ENCODE measurements at regions not wholly inside any gene's neighbourhood (a gene's known extent, or its start where the extent isn't known, plus 50 kb on each side); places are given as distances from the start of the nearest gene placed in this dataset.
"Not testable (repeated sequence)": the region's sequence is repeated elsewhere in the genome, so short reads cannot be mapped to it uniquely, and the experiment has no call there.

DNA sequence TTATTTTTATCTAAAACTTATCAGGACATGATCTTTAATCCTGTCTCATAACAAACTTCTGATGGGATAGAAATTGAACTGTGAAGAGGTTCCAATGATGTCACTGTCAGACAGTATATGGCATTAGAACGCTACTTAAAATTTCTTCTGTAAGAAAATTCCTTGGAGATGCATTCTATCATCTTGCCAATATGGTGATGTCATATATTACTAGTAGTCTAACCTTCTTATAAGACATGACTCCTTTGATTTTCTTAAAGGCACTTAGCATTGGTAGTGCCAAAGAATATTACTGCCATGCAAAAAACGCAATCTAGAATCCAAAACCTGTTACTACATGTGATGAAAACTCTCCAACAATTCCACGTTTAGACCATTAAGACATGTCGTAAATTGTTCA, 131.1 kb downstream of the SLC25A46 start:
- DNase-seq (ENCODE audit: low read depth, low spot score) = no peak

DNA sequence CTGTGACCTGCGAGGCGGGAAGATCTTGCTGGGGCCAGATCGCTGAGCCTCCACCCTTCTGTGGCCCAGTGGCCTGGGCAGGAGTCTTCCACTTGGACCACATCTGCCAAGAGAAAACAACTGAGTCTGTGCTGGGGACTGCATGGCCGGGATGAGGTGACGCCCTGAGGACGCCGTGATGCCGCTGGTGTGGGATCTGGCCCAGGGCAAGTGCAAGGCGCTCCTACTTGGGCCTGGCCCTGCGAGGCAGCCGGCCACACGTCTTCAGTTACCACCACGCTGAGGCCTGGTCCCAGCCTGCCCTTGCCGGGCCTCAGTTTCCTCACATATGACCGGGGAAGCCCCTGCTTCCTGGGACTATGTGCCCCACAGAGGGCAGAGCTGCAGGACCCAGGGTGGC, 133.4 kb downstream of the SLC25A46 start:
- DNase-seq (ENCODE audit: low read depth, low spot score) = no peak

DNA sequence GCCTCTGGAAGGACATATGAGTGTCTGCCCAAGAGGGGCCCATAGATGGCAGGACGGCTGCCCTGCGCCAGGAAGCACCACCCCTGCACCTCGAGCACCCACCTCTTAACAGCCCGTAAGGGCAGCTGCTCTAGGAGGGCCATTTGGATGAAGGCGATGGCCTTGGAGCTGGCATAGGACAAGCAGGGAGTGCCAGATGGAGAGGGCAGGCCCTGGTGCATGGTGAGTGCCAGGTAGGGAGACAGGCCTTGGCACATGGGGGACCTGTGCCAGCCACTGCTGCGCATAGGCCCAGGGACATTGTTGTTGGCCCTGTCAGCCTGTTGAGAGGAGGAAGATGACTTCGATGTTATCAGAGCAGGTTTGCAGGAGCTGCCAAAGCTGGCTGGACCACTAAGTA, 134.2 kb downstream of the SLC25A46 start:
- no peak for DNase-seq (ENCODE audit: low read depth, low spot score)

DNA sequence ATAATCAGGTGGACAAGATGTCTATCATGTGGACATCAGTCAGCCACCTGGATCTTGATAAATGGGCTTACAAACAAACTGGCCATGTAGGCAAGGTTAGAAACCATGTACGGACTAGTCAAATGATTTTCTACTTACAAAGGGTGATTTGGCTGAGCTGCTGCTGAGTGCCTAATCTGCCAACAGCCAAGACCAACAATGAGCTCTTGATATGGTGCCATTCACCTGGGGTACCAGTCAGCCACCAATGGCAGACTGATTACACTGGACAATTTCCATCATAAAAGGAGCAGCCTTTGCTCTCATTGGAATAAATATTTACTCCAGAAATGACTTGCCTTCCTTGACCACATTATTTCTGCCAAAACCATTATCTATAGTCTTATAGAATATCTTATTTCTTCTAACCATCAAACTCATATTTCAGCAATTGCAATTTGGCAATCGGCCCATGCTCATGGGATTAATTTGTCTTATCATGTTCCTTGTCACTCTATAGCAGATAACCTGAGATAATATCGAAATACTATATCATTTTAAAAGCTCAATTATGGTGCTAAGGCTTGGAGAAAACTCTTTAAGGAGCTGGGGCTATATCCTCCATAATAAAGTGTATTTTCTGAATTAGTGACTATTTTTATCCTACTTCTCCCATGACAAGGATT, 135.1 kb downstream of the SLC25A46 start:
- no peak for DNase-seq (ENCODE audit: low read depth, low spot score)

DNA sequence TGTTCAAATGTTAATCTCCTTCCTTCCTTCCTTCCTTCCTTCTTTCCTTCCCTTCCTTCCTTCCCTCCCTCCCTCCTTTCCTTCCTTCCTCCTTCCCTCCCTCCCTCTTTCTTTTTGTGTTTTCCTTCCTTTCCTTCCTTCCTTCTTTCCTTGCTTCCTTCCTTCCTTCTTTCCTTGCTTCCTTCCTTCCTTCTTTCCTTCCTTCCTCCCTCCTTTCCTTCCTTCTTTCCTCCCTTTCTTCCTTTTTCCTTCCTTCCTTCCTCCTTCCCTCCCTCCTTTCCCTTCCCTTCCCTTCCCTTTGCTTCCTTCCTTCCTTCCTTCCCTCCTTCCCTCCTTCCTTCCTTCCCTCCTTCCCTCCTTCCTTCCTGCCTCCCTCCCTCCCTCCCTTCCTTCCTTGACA, 136.3 kb downstream of the SLC25A46 start:
- not testable (repeated sequence) for DNase-seq (ENCODE audit: low read depth, low spot score)

DNA sequence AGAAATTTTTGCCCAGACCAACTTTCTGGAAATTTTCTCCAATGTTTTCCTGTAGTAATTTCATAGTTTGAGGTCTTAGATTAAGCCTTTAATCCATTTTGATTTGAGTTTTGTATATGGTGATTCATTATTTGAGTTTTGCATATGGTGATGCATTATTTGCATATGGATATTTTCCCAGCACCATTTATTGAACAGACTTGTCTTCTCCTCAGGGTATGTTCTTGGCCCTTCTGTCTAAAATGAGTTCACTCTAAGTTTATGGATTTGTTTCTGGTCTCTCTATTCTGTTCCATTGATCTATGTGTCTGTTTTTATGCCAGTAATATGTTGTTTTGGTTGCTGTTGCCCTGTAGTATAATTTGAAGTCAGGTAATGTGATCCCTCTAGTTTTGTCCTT, 139.3 kb downstream of the SLC25A46 start:
- DNase-seq (ENCODE audit: low read depth, low spot score) = no peak

DNA sequence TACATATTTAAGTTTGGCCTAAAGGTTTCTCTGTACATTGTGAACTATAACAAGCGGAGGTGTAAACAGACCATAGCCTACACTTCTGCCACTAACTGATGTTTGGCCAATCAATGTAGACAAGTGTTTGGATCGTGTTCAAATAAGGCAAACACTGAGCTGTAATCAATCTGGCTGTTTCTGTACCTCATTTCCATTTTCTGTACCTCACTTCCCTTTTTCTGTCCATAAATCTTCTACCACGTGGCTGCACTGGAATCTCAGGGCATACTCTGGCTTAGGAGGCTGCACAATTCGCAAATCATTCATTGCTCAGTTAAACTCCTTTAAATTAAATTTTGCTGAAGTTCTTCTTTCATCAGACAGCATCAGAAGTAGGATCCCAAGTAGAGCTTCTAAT, 140.9 kb downstream of the SLC25A46 start:
- no peak for DNase-seq (ENCODE audit: low read depth, low spot score)

DNA sequence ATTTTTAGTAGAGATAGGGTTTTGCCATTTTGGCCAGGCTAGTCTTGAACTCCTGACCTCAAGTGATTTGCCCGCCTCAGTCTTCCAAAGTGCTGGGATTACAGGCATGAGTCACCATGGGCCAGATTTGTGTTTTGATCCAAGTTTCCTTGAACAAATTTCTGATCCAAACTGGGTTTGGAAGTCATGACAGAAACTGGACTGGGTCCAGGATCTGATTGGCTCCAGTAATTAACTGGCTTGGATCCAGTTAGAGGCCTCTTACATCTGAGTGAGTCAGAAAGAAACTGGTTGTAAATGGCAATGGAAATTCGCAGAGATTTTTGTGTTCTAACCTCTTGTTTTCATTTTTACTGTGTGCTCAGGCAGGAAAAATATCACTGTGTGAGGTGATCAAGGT, 141.6 kb downstream of the SLC25A46 start:
- DNase-seq (ENCODE audit: low read depth, low spot score) = peak; percentile 16

DNA sequence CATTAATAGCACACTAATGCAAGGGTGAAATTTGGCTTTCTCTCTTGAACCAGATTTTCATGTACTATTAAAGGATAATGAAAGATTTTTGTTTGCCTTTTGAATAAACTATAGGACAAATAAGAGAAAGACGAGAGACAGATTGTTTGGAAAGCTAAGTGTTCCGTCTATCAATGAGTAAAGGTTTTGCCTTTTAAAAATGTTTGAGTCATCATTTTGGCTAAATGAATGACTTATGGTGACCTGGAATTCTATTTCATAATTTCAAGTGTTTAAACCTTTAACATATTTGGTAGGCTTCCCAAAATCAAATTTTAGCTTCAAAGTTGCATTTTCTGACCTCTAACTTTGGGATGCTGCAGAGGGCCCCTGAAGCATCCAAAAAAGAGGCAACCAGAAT, 145.2 kb downstream of the SLC25A46 start:
- no peak for DNase-seq (ENCODE audit: low read depth, low spot score)

DNA sequence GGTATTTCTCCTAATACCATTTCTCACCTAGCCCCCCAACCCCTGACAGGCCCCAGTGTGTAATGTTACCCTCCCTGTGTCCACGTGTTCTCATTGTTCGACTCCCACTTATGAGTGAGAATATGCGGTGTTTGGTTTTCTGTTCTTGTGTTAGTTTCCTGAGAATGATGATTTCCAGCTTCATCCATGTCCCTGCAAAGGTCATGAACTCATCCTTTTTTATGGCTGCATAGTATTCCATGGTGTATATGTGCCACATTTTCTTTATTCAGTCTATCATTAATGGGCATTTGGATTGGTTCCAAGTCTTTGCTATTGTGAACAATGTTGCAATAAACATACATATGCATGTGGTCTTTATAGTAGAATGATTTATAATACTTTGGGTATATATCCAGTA, 148.4 kb downstream of the SLC25A46 start:
- DNase-seq (ENCODE audit: low read depth, low spot score) = not testable (repeated sequence)

DNA sequence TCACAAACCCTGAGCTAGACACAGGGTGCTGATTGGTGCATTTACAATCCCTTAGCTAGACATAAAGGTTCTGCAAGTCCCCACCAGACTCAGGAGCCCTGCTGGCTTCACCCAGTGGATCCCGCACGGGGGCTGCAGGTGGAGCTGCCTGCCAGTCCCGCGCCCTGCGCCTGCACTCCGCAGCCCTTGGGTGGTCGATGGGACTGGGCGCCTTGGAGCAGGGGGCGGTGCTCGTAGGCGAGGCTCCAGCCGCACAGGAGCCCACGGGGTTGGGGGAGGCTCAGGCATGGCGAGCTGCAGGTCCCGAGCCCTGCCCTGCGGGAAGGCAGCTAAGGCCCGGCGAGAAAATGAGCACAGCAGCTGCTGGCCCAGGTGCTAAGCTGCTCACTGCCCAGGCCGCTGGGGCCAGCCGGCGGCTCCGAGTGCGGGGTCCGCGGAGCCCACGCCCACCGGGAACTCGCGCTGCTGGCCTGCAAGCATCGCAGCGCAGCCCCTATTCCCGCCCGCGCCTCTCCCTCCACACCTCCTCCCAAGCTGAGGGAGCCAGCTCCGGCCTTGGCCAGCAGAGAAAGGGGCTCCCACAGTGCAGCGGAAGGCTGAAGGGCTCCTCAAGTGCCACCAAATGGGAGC, 155.2 kb downstream of the SLC25A46 start:
- not testable (repeated sequence) for DNase-seq (ENCODE audit: low read depth, low spot score)

DNA sequence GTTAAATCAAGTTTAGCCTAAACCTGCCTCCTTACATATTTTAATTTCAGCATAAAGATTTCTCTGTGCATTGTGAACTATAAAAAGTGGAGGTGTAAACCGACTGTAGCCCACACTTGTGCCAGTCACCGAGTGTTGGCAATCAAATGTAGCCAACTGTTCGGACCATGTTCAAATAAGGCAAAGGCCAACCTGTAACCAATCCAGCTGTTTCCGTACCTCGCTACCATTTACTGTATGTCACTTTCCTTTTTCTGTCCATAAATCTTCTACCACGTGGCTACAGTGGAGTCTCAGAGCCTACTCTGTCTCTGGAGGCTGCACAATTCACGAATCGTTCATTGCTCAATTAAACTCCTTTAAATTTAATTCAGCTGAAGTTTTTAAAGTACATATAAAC, 156.0 kb downstream of the SLC25A46 start:
- no peak for DNase-seq (ENCODE audit: low read depth, low spot score)

DNA sequence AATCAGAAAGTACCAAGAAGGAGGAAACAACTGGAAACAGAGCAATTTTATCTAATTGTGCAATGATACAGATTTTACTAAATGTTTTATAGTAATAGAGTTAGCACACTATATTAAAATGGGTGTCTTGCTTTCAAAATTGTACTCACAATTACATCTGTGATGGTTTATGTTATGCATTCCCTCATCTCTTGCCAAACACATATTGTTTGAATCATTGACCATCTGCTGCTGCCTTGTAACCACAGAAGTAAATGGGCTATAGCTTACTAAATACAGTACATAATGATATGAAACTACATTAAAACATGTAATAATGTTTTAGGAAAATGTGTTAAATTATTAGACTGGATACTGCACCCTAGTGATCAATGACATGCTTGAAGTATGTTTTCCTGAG, 158.1 kb downstream of the SLC25A46 start:
- no peak for DNase-seq (ENCODE audit: low read depth, low spot score)

DNA sequence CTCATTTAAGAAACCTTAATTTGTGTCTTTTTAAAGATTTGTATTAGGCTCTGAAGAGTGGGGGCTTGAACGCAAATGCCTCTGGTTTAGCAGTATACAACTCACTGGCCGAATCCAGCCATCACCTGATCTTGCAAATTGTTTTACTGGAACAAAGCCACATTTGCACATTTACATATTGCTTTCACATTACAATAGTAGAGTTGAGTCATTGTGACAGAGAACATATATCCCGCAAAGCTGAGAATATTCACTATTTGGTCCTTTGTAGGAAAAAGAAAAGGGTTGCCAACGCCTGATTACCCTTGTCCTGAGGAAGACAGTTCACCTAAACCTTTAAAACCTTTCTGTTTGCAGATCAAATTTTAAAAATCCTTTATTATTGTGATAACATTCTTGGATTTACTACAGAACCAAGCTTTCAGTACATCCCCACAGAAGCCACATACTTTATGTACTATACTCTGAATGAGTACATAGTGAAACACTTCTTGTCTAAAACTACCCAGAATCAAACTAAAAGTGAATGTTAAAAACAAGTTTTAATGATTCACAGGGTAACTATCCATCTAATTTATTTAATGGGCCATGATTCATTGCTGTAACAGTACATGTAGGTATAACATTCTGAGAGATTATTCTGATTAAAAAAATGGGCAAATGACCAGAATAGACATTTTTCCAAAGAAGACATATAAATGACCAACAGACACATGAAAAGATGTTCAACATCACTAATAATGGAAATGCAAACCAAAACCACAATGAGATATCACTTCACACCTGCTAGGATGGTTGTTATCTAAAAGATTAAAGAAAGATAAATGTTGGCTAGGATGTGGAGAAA, 161.0 kb downstream of the SLC25A46 start:
- no peak for DNase-seq (ENCODE audit: low read depth, low spot score)

DNA sequence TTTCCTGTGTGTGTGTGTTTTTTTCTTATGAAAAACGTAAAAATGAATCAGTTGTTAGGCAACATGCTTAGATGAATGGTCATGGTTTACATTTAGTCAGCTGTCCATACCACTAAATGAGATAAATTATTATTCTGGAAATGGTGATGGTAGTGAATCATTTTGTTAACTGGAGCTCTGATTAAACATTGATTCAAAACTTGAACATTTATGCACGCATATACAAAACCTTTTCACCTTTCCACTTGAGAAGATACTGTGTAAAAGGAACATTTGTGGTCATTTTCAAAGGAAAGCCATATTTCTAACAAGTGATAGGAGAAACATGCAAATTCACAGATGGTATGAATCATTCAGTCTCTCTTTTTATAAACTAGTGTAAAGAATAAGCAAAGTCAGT, 162.0 kb downstream of the SLC25A46 start:
- DNase-seq (ENCODE audit: low read depth, low spot score) = peak; percentile 66

DNA sequence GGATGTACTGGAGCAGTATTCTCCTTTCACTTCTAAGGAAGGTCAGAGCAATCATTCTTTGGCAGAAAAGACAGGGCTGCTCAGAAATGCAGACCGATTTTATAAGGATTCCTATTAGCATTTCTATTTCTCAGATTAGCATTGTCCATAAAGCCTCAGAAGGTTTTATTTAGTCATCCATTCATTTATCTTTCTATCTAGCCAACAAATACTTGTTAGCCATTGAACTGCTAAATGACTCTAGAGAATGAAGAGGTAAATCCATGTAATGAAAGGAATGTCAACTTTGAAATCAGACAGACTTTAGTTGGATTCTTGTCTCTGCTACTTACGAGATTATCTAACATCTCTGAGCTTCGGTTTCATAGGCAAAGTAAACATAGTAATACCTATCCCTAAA, 165.2 kb downstream of the SLC25A46 start:
- DNase-seq (ENCODE audit: low read depth, low spot score) = no peak

DNA sequence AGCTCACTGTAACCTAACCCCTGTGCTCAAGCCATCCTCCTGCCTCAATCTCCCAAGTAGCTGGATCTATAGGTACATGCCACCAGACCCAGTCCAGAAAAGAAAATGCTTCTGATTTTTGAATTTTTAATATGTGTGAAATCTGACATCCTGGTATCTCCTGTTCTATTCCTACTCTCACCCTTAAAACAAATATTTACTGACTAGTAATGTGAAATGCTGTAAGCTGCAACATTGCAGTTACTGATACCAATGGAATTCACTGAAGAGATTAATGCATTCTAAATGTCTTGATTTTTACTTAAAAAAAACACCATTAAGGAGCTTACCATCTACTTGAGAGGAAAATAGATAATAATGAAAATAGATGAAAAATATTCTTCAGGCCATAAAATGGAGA, 162.7 kb upstream of the TSLP start:
- DNase-seq (ENCODE audit: low read depth, low spot score) = no peak

DNA sequence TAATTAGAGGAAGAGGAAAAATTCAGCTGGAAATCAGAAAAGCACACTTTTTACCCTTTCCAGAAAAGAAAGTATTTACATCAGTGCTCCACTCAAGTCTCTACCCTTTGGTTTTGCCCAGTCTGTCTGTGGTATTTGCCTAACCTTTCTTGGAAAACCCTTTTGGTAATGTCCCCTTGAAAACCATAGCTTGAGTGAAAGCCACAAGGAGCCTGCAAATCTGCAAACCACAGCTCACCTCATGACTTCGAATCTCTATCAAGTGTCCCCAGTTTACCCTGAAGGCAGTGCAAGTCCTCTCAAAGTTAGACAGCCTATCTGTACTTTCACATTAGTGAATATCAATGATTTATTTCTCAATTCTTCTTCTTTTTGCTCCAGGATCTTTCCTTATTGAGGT, 162.1 kb upstream of the TSLP start:
- no peak for DNase-seq (ENCODE audit: low read depth, low spot score)

DNA sequence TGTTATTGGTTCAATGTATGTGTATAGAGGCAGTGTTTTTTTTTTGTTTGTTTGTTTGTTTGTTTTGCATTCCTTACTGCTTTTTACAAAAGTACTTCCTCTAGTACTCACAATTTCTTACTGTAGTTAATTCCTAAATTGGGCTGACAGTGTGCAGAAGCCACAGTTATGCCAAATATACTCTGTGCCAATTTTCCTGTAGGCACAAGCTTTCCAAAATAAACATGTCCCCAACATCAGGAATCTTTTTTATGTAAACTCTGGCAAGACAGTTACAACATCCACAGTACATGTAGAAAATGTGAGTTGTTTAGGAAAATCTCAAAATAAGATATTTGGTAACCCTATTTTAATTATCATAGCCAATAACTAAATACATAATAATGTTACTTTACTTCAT, 161.6 kb upstream of the TSLP start:
- no peak for DNase-seq (ENCODE audit: low read depth, low spot score)

DNA sequence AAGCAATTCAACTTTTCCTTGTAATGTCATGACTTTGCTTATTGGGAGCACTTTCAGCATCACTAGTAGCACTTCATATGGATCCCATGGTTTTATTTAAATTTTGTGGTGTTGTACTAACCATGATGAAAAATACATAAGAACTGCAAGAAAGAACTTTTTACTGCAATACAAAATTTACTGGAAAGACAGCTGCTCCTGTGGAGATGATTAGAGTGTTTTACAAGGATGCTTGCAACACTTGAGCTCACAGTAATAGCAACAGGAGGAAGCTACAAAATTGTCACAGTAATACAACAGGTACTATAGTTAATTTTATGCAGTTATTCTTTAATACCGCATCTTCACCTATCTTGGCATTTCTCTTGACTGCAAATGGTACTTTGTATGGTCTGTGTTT, 158.3 kb upstream of the TSLP start:
- DNase-seq (ENCODE audit: low read depth, low spot score) = no peak

DNA sequence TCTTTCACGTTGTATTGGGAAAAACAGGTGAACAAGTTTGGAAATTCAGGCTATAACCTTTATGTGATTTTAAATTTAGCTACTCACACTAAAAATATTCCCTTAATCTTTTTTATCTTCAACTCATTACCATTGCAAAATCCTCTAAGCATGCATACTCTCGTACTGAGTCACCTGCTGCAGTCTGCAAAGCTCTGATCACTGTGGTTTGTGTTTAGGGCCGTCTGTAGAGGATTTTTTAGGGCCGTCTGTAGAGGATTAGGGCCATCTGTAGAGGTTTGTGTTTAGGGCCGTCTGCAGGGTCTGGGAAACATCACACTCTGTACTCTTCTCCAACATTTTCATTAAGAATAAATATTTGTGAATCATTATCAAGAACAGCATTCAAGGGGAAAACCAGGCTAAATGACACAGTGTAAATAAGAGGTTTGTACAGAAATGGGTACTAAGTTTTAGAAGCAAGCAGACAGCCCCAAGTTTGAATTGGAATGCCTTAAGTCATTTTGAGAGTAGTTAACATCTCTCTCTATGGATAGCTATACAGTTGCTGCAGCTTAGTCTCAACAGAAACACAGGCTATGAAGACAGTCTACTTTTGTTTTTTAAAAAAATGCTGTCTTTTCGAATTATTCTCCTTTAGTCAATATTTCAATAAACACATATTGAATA, 155.0 kb upstream of the TSLP start:
- DNase-seq (ENCODE audit: low read depth, low spot score) = no peak

DNA sequence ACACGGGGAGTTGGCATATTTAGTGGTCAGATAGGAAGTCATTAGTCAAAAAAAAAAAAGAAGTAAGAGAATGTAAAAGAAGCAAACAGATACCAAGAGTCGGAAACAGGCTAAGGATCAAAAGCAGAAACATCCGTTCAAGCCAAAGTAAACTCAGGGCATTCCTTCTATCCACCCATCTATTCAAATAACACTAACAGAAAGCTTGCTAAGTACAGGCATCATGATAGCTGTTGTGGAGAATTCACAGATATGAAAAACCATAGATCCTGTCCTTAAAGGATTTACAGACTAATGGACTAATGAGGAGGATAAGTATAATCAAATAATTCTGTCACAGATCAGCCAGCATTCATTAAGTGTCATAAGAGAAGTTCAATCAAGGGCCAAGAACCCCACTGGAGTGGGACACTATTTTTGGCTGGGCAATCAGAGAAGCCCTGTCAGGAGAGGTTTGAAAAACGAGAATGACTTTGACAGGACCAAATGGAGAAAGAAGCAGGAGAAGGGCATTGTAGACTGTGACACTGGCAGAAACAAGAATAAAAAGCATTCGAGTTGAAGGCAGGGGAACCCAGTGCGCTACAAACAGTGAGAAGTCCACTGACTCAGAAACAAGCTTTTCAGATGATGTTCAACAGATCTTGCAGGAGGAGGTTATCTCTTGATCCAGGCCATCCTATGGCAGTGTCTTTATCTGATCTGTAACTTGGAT, 154.2 kb upstream of the TSLP start:
- DNase-seq (ENCODE audit: low read depth, low spot score) = no peak
